ENCODE measurements at regions not wholly inside any gene's neighbourhood (a gene's known extent, or its start where the extent isn't known, plus 50 kb on each side); places are given as distances from the start of the nearest gene placed in this dataset.

DNA sequence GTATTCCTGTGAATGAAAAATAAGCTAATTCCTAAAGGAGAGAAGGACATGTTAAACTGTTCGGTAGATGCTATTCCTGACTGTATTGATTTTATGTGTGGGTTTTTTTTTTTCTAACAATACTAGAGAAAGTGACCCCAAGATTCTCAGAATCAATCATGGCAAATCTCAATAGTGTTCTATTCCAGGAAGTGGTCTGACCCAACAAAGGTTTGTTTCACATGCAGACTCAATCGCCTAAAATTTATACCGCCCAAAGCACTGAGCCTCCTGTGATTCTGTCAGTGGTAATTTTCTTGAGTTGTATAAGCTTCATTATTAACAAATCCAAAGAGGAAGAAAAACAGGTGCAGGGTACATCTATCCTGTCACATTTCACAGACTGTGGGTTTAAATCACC is 293.7 kb downstream of the SUCLA2 start:
- TF ChIP-seq, protein P1, sequence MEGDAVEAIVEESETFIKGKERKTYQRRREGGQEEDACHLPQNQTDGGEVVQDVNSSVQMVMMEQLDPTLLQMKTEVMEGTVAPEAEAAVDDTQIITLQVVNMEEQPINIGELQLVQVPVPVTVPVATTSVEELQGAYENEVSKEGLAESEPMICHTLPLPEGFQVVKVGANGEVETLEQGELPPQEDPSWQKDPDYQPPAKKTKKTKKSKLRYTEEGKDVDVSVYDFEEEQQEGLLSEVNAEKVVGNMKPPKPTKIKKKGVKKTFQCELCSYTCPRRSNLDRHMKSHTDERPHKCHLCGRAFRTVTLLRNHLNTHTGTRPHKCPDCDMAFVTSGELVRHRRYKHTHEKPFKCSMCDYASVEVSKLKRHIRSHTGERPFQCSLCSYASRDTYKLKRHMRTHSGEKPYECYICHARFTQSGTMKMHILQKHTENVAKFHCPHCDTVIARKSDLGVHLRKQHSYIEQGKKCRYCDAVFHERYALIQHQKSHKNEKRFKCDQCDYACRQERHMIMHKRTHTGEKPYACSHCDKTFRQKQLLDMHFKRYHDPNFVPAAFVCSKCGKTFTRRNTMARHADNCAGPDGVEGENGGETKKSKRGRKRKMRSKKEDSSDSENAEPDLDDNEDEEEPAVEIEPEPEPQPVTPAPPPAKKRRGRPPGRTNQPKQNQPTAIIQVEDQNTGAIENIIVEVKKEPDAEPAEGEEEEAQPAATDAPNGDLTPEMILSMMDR (conservative IDR thresholded peaks at IDR 0.05; ENCODE audit: low read length), result no peak
- TF ChIP-seq EZH2phosphoT487 (IDR thresholded peaks at IDR 0.05; ENCODE audit: borderline replicate concordance), result no peak

Data from Loucy (cell line).